Stimulated activated CD4-positive, alpha-beta T cell treated with anti-CD3 and anti-CD28 coated beads, Interleukin-1b, Interleukin-23, amount 100 ng/mL, for 24 hours (primary cell): ENCODE measurements at regions not wholly inside any gene's neighbourhood (a gene's known extent, or its start where the extent isn't known, plus 50 kb on each side); places are given as distances from the start of the nearest gene placed in this dataset.
"Not testable (repeated sequence)": the region's sequence is repeated elsewhere in the genome, so short reads cannot be mapped to it uniquely, and the experiment has no call there.

Experiments
- DNase-seq, 4 experiments: peaks; one replicate each; pipeline ENCODE4 v3.0.0-alpha.2; 2020; ENCODE audit warnings: low read depth in 4 of 4, low spot score in 1 of 4

- DNase-seq = no peak
Observed at GRCh38 chr18:56489893-56490292, 148.5 kb downstream of the TXNL1 start.

GRCh38 chr18:56488739-56489138 is 149.7 kb downstream of the TXNL1 start:
- DNase-seq = no peak

- DNase-seq = no peak
Observed at GRCh38 chr18:56487801-56488200, 150.6 kb downstream of the TXNL1 start.

GRCh38 chr18:56483386-56483785 is 155.0 kb downstream of the TXNL1 start:
- no peak for DNase-seq

- DNase-seq = not testable (repeated sequence)
Observed at GRCh38 chr18:56482813-56483212, 155.6 kb downstream of the TXNL1 start.

- DNase-seq = no peak
Observed at GRCh38 chr18:56481751-56482150, 156.6 kb downstream of the TXNL1 start.

GRCh38 chr18:56479841-56480240 is 158.6 kb downstream of the TXNL1 start:
- DNase-seq = no peak

- DNase-seq = no peak
Observed at GRCh38 chr18:56475250-56475649, 163.1 kb downstream of the TXNL1 start.

- no peak for DNase-seq
Observed at GRCh38 chr18:56473400-56474024, 164.9 kb downstream of the TXNL1 start.

- DNase-seq = no peak
Observed at GRCh38 chr18:56470406-56471351, 167.7 kb downstream of the TXNL1 start.

- no peak for DNase-seq
Observed at GRCh38 chr18:56469582-56469981, 168.8 kb downstream of the TXNL1 start.

- DNase-seq = no peak
Observed at GRCh38 chr18:56468396-56468795, 170.0 kb downstream of the TXNL1 start.

- no peak for DNase-seq
Observed at GRCh38 chr18:56462276-56462675, 176.1 kb downstream of the TXNL1 start.

- DNase-seq = no peak
Observed at GRCh38 chr18:56461151-56461550, 177.2 kb downstream of the TXNL1 start.

GRCh38 chr18:56460581-56460980 is 177.8 kb downstream of the TXNL1 start:
- no peak for DNase-seq

- DNase-seq = no peak
Observed at GRCh38 chr18:56458770-56459712, 179.4 kb downstream of the TXNL1 start.

GRCh38 chr18:56455874-56456273 is 182.5 kb downstream of the TXNL1 start:
- no peak for DNase-seq

GRCh38 chr18:56455141-56455540 is 183.3 kb downstream of the TXNL1 start:
- no peak for DNase-seq

- no peak for DNase-seq
Observed at GRCh38 chr18:56453631-56454030, 184.8 kb downstream of the TXNL1 start.

GRCh38 chr18:56451188-56451587 is 187.2 kb downstream of the TXNL1 start:
- DNase-seq = no peak

- no peak for DNase-seq
Observed at GRCh38 chr18:56448751-56449150, 189.6 kb downstream of the TXNL1 start.
